Iris pigment epithelial cell (primary cell): ENCODE measurements at regions not wholly inside any gene's neighbourhood (a gene's known extent, or its start where the extent isn't known, plus 50 kb on each side); places are given as distances from the start of the nearest gene placed in this dataset.
"Not testable (repeated sequence)": the region's sequence is repeated elsewhere in the genome, so short reads cannot be mapped to it uniquely, and the experiment has no call there.

ENCODE experiments used
- DNase-seq: peaks from one replicate; pipeline ENCODE4 v3.0.0-alpha.2; 2011; ENCODE audit warnings: low read depth

GRCh38 chr1:30000266-30000665 is 723.1 kb downstream of the MATN1 start:
- no peak for DNase-seq

- no peak for DNase-seq
Observed at GRCh38 chr1:29999595-29999994, 723.8 kb downstream of the MATN1 start.

GRCh38 chr1:29998686-29999085 is 724.7 kb downstream of the MATN1 start:
- no peak for DNase-seq

GRCh38 chr1:29997818-29998217 is 725.6 kb downstream of the MATN1 start:
- DNase-seq = not testable (repeated sequence)

GRCh38 chr1:29993950-29994349 is 729.4 kb downstream of the MATN1 start:
- no peak for DNase-seq

GRCh38 chr1:29991815-29992214 is 731.6 kb downstream of the MATN1 start:
- DNase-seq = no peak

GRCh38 chr1:29991025-29991424 is 732.4 kb downstream of the MATN1 start:
- no peak for DNase-seq

- no peak for DNase-seq
Observed at GRCh38 chr1:29990304-29990703, 733.1 kb downstream of the MATN1 start.

- DNase-seq = no peak
Observed at GRCh38 chr1:29986986-29987385, 736.4 kb downstream of the MATN1 start.

- DNase-seq = no peak
Observed at GRCh38 chr1:29985606-29985945, 737.8 kb downstream of the MATN1 start.

- DNase-seq = no peak
Observed at GRCh38 chr1:29984862-29985605, 738.4 kb downstream of the MATN1 start.

GRCh38 chr1:29984166-29984861 is 739.1 kb downstream of the MATN1 start:
- no peak for DNase-seq

GRCh38 chr1:29983321-29983720 is 740.1 kb downstream of the MATN1 start:
- DNase-seq = no peak

- no peak for DNase-seq
Observed at GRCh38 chr1:29981586-29982239, 741.7 kb downstream of the MATN1 start.

- no peak for DNase-seq
Observed at GRCh38 chr1:29977550-29977949, 741.2 kb downstream of the PTPRU start.

GRCh38 chr1:29975036-29975694 is 738.8 kb downstream of the PTPRU start:
- DNase-seq = peak; percentile 37

GRCh38 chr1:29974316-29974724 is 738.0 kb downstream of the PTPRU start:
- peak; percentile 81 for DNase-seq

- no peak for DNase-seq
Observed at GRCh38 chr1:29973406-29973805, 737.1 kb downstream of the PTPRU start.

GRCh38 chr1:29972421-29973053 is 736.2 kb downstream of the PTPRU start:
- no peak for DNase-seq

- DNase-seq = no peak
Observed at GRCh38 chr1:29971703-29972102, 735.4 kb downstream of the PTPRU start.

- no peak for DNase-seq
Observed at GRCh38 chr1:29970747-29971325, 734.5 kb downstream of the PTPRU start.

- DNase-seq = no peak
Observed at GRCh38 chr1:29969576-29969975, 733.3 kb downstream of the PTPRU start.
